Ishikawa (cell line): ENCODE measurements at regions not wholly inside any gene's neighbourhood (a gene's known extent, or its start where the extent isn't known, plus 50 kb on each side); places are given as distances from the start of the nearest gene placed in this dataset.

Source experiments
- CEBPB ChIP-seq: IDR thresholded peaks from 2 replicates; pipeline ENCODE4 v1.6.1; 2012
- CREB1 ChIP-seq: IDR thresholded peaks from 2 replicates; pipeline ENCODE4 v1.6.1; 2012; ENCODE audit warnings: low read depth
- EGR1 ChIP-seq: IDR thresholded peaks from 2 replicates; pipeline ENCODE4 v1.6.1; 2012
- EP300 ChIP-seq: IDR thresholded peaks from 2 replicates; pipeline ENCODE4 v1.6.1; 2012; ENCODE audit warnings: borderline replicate concordance
- FOXM1 ChIP-seq: IDR thresholded peaks from 2 replicates; pipeline ENCODE4 v1.6.1; 2012; ENCODE audit warnings: low read depth, borderline replicate concordance
- NFIC ChIP-seq: IDR thresholded peaks from 2 replicates; pipeline ENCODE4 v1.6.1; 2012
- RAD21 ChIP-seq: IDR thresholded peaks from 2 replicates; pipeline ENCODE4 v1.6.1; 2012; ENCODE audit warnings: low read depth
- TAF1 ChIP-seq: IDR thresholded peaks from 2 replicates; pipeline ENCODE4 v1.6.1; 2012; ENCODE audit warnings: low read depth, mild to moderate bottlenecking
- TCF12 ChIP-seq: IDR thresholded peaks from 2 replicates; pipeline ENCODE4 v1.6.1; 2012; ENCODE audit warnings: low read depth
- TEAD4 ChIP-seq: IDR thresholded peaks from 2 replicates; pipeline ENCODE4 v1.6.1; 2012
- YY1 ChIP-seq: IDR thresholded peaks from 2 replicates; pipeline ENCODE4 v1.6.1; 2012; ENCODE audit warnings: low read depth
- TF ChIP-seq, protein P1 (sequence below): IDR thresholded peaks from 2 replicates; pipeline ENCODE4 v1.6.1; 2012; ENCODE audit warnings: low read depth, mild to moderate bottlenecking
- TF ChIP-seq, protein P2 (sequence below): IDR thresholded peaks from 2 replicates; pipeline ENCODE4 v1.6.1; 2012
- TF ChIP-seq, protein P3 (sequence below): IDR thresholded peaks from 2 replicates; pipeline ENCODE4 v1.6.1; 2012

DNA sequence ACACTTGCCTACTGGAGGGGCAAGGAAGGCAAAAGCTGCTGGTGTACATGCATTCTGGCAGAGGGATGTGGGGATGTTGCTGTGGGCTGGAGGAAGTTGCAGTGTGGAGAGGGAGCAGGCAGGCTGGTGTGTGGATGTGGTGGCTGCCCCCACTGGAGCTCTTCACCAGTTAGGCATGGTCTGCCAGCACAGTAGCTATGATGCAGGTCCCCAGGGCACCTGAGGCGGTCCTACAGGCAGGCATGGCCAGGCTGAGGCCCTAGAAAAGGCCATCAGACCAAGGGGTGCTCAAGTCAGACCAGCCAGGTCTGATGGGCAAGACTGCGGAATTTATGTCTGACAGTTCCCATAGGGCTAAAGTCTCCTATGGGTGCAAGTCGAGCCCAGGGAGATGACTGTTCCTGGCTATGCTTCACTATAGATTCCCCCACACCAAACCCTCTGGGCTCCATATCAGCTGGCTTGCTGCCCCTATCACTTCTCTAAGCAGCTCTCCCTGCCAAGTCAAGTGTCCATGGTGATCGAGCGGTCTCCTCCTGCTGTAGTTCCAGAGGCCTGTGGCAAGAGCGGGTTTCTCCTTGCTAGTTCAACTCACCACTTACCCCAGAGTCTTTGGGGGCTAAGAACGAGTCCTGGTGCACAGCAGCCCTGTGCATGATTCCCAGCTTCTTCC is 473.1 kb downstream of the TDRD3 start:
- TF ChIP-seq YY1 (no peak), NFIC (no peak), CREB1 (no peak), EP300 (no peak), EGR1 (no peak), TCF12 (no peak), FOXM1 (no peak), TEAD4 (no peak), TAF1 (no peak), RAD21 (no peak), CEBPB (no peak)
- TF ChIP-seq, protein P1, sequence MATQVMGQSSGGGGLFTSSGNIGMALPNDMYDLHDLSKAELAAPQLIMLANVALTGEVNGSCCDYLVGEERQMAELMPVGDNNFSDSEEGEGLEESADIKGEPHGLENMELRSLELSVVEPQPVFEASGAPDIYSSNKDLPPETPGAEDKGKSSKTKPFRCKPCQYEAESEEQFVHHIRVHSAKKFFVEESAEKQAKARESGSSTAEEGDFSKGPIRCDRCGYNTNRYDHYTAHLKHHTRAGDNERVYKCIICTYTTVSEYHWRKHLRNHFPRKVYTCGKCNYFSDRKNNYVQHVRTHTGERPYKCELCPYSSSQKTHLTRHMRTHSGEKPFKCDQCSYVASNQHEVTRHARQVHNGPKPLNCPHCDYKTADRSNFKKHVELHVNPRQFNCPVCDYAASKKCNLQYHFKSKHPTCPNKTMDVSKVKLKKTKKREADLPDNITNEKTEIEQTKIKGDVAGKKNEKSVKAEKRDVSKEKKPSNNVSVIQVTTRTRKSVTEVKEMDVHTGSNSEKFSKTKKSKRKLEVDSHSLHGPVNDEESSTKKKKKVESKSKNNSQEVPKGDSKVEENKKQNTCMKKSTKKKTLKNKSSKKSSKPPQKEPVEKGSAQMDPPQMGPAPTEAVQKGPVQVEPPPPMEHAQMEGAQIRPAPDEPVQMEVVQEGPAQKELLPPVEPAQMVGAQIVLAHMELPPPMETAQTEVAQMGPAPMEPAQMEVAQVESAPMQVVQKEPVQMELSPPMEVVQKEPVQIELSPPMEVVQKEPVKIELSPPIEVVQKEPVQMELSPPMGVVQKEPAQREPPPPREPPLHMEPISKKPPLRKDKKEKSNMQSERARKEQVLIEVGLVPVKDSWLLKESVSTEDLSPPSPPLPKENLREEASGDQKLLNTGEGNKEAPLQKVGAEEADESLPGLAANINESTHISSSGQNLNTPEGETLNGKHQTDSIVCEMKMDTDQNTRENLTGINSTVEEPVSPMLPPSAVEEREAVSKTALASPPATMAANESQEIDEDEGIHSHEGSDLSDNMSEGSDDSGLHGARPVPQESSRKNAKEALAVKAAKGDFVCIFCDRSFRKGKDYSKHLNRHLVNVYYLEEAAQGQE = no peak
- TF ChIP-seq, protein P2, sequence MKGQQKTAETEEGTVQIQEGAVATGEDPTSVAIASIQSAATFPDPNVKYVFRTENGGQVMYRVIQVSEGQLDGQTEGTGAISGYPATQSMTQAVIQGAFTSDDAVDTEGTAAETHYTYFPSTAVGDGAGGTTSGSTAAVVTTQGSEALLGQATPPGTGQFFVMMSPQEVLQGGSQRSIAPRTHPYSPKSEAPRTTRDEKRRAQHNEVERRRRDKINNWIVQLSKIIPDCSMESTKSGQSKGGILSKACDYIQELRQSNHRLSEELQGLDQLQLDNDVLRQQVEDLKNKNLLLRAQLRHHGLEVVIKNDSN = no peak
- TF ChIP-seq, protein P3, sequence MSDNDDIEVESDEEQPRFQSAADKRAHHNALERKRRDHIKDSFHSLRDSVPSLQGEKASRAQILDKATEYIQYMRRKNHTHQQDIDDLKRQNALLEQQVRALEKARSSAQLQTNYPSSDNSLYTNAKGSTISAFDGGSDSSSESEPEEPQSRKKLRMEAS = no peak
